ENCODE measurements at regions not wholly inside any gene's neighbourhood (a gene's known extent, or its start where the extent isn't known, plus 50 kb on each side); places are given as distances from the start of the nearest gene placed in this dataset.
A peak's percentile ranks its signal among the peaks of the same experiment; 100 is the strongest.
"Not testable (repeated sequence)": the region's sequence is repeated elsewhere in the genome, so short reads cannot be mapped to it uniquely, and the experiment has no call there.

GRCh38 chr1:60615666-60616065 is 466.7 kb upstream of the NFIA start:
- ATAC-seq (no peak), DNase-seq (no peak)
- intact Hi-C loops (cut with DNase I): no loop called here

GRCh38 chr1:60612790-60613189 is 469.6 kb upstream of the NFIA start:
- intact Hi-C loops (cut with DNase I): no loop called here
- ATAC-seq: no peak
- DNase-seq: no peak

GRCh38 chr1:60606921-60607320 is 475.4 kb upstream of the NFIA start:
- ATAC-seq; intact Hi-C loops (cut with DNase I): not testable (repeated sequence)

GRCh38 chr1:60600532-60600931 is 481.8 kb upstream of the NFIA start:
- ATAC-seq (no peak), DNase-seq (no peak)
- intact Hi-C loops (cut with DNase I): no loop called here

More at GRCh38 chr1:60606921-60607320, 475.4 kb upstream of the NFIA start:
- not testable (repeated sequence) for DNase-seq

GRCh38 chr1:60599574-60599973 is 482.8 kb upstream of the NFIA start:
- ATAC-seq: no peak
- intact Hi-C loops (cut with DNase I): no loop called here
- no peak for DNase-seq

- ATAC-seq: peak in 1 of 2 donors; percentile 31
- DNase-seq: no peak
- intact Hi-C loops (cut with DNase I): no loop called here
These were observed 484.1 kb upstream of the NFIA start for GRCh38 chr1:60598041-60598910.

- intact Hi-C loops (cut with DNase I): no loop called here
- ATAC-seq (peak in 1 of 2 donors; percentile 44), DNase-seq (no peak)
These were observed 485.3 kb upstream of the NFIA start for GRCh38 chr1:60596791-60597750.

GRCh38 chr1:60591583-60591982 is 490.8 kb upstream of the NFIA start:
- DNase-seq: no peak
- no peak for ATAC-seq
- intact Hi-C loops (cut with DNase I): no loop called here

- no peak for DNase-seq
- no peak for ATAC-seq
- intact Hi-C loops (cut with DNase I): no loop called here
These were observed 492.4 kb upstream of the NFIA start for GRCh38 chr1:60589916-60590315.

GRCh38 chr1:60589046-60589748 is 493.2 kb upstream of the NFIA start:
- intact Hi-C loops (cut with DNase I): no loop called here
- DNase-seq (no peak), ATAC-seq (no peak)

GRCh38 chr1:60584371-60584770 is 498.0 kb upstream of the NFIA start:
- ATAC-seq: no peak
- intact Hi-C loops (cut with DNase I): no loop called here

GRCh38 chr1:60583696-60584095 is 498.7 kb upstream of the NFIA start:
- intact Hi-C loops (cut with DNase I): no loop called here
- no peak for ATAC-seq
- DNase-seq: no peak

More at GRCh38 chr1:60584371-60584770, 498.0 kb upstream of the NFIA start:
- DNase-seq: no peak

- intact Hi-C loops (cut with DNase I): no loop called here
- ATAC-seq (no peak), DNase-seq (no peak)
These were observed 500.7 kb upstream of the NFIA start for GRCh38 chr1:60581455-60582220.

GRCh38 chr1:60577029-60577428 is 503.5 kb upstream of the C1orf87 start:
- no peak for DNase-seq

GRCh38 chr1:60575326-60575977 is 501.9 kb upstream of the C1orf87 start:
- no peak for DNase-seq
- intact Hi-C loops (cut with DNase I): no loop called here
- ATAC-seq: no peak

More at GRCh38 chr1:60577029-60577428, 503.5 kb upstream of the C1orf87 start:
- intact Hi-C loops (cut with DNase I): no loop called here
- ATAC-seq: no peak

- intact Hi-C loops (cut with DNase I): no loop called here
- DNase-seq: no peak
- peak in 1 of 2 donors; percentile 63 for ATAC-seq
These were observed 500.3 kb upstream of the C1orf87 start for GRCh38 chr1:60573726-60574409.

GRCh38 chr1:60573121-60573520 is 499.6 kb upstream of the C1orf87 start:
- ATAC-seq: peak in 1 of 2 donors; percentile 71
- DNase-seq: no peak
- intact Hi-C loops (cut with DNase I): no loop called here

- ATAC-seq: no peak
- no peak for DNase-seq
- intact Hi-C loops (cut with DNase I): no loop called here
These were observed 498.8 kb upstream of the C1orf87 start for GRCh38 chr1:60572378-60572777.
